H9 (cell line): ENCODE measurements at regions not wholly inside any gene's neighbourhood (a gene's known extent, or its start where the extent isn't known, plus 50 kb on each side); places are given as distances from the start of the nearest gene placed in this dataset.

Experiments used
- DNase-seq: peaks from one replicate; pipeline ENCODE4 v3.0.0-alpha.2; 2017
- H2AFZ ChIP-seq: one replicate; pipeline ENCODE4 v1.6.1; 2013; ENCODE audit warnings: mild to moderate bottlenecking, low read length, control low read depth, moderate library complexity
- H2AK5ac ChIP-seq: 2 replicates; pipeline ENCODE4 v1.6.1; 2013; ENCODE audit warnings: low read length, control low read depth, mixed read lengths; ENCODE audit not compliant: insufficient read length
- H2BK120ac ChIP-seq: one replicate; pipeline ENCODE4 v1.6.1; 2013; ENCODE audit warnings: low read depth, mild to moderate bottlenecking, low read length, control low read depth, inconsistent platforms; ENCODE audit not compliant: poor library complexity, severe bottlenecking
- H2BK12ac ChIP-seq: 2 replicates; pipeline ENCODE4 v1.6.1; 2013; ENCODE audit warnings: low read length, control low read depth, mixed read lengths, low read depth; ENCODE audit not compliant: insufficient read length
- H2BK15ac ChIP-seq: 2 replicates; pipeline ENCODE4 v1.6.1; 2013; ENCODE audit warnings: low read depth, low read length, control low read depth
- H2BK20ac ChIP-seq: one replicate; pipeline ENCODE4 v1.6.1; 2013; ENCODE audit warnings: low read depth, mild to moderate bottlenecking, low read length, control low read depth, inconsistent platforms; ENCODE audit not compliant: poor library complexity, severe bottlenecking
- H2BK5ac ChIP-seq: 2 replicates; pipeline ENCODE4 v1.6.1; 2013; ENCODE audit warnings: low read length, control low read depth, mixed read lengths; ENCODE audit not compliant: insufficient read length
- H3K14ac ChIP-seq: 2 replicates; pipeline ENCODE4 v1.6.1; 2013; ENCODE audit warnings: low read length, control low read depth; ENCODE audit not compliant: insufficient read depth
- H3K18ac ChIP-seq: 2 replicates; pipeline ENCODE4 v1.6.1; 2013; ENCODE audit warnings: low read depth, mild to moderate bottlenecking, mixed read lengths, low read length, control low read depth; ENCODE audit not compliant: insufficient read length
- H3K23ac ChIP-seq: 2 replicates; pipeline ENCODE4 v1.6.1; 2013; ENCODE audit warnings: low read length, control low read depth, mixed read lengths, low read depth; ENCODE audit not compliant: insufficient read length
- H3K23me2 ChIP-seq: 2 replicates; pipeline ENCODE4 v1.6.1; 2013; ENCODE audit warnings: low read depth, mild to moderate bottlenecking, mixed read lengths, low read length, control low read depth; ENCODE audit not compliant: insufficient read length, poor library complexity, severe bottlenecking
- H3K27ac ChIP-seq: 2 replicates; pipeline ENCODE4 v1.5.1; 2013; ENCODE audit warnings: low read length, control low read depth, mixed read lengths, low read depth; ENCODE audit not compliant: insufficient read length
- H3K27me3 ChIP-seq: 2 replicates; pipeline ENCODE4 v1.6.1; 2013; ENCODE audit warnings: low read length, control low read depth, inconsistent platforms; ENCODE audit not compliant: insufficient read depth
- H3K4ac ChIP-seq: 2 replicates; pipeline ENCODE4 v1.6.1; 2013; ENCODE audit warnings: low read depth, mild to moderate bottlenecking, control low read depth, inconsistent platforms, low read length, moderate library complexity
- H3K4me1 ChIP-seq: 2 replicates; pipeline ENCODE4 v1.6.1; 2013; ENCODE audit warnings: low read length, control low read depth, inconsistent platforms; ENCODE audit not compliant: insufficient read depth
- H3K4me2 ChIP-seq: 2 replicates; pipeline ENCODE4 v1.6.1; 2013; ENCODE audit warnings: low read length, control low read depth, mixed read lengths; ENCODE audit not compliant: insufficient read length, insufficient read depth
- H3K56ac ChIP-seq: 2 replicates; pipeline ENCODE4 v1.6.1; 2013; ENCODE audit warnings: low read depth, mild to moderate bottlenecking, mixed read lengths, low read length, control low read depth; ENCODE audit not compliant: insufficient read length
- H3K79me1 ChIP-seq: 2 replicates; pipeline ENCODE4 v1.6.1; 2013; ENCODE audit warnings: low read depth, mild to moderate bottlenecking, moderate library complexity, low read length, control low read depth, inconsistent platforms; ENCODE audit not compliant: insufficient read depth, poor library complexity, severe bottlenecking
- H3K79me2 ChIP-seq: 2 replicates; pipeline ENCODE4 v1.6.1; 2013; ENCODE audit warnings: low read length, control low read depth, inconsistent platforms; ENCODE audit not compliant: insufficient read depth
- H3K9ac ChIP-seq: 2 replicates; pipeline ENCODE4 v1.6.1; 2013; ENCODE audit warnings: low read length, control low read depth, mixed read lengths; ENCODE audit not compliant: insufficient read length; ENCODE audit errors: extremely low read depth
- H3K9me3 ChIP-seq: one replicate; pipeline ENCODE4 v1.6.1; 2013; ENCODE audit warnings: low read depth, low read length, inconsistent platforms; ENCODE audit not compliant: control insufficient read depth
- H3T11ph ChIP-seq: one replicate; pipeline ENCODE4 v1.6.1; 2013; ENCODE audit warnings: mild to moderate bottlenecking, low read length, control low read depth, inconsistent platforms
- H4K20me1 ChIP-seq: one replicate; pipeline ENCODE4 v1.6.1; 2013; ENCODE audit not compliant: control insufficient read depth, insufficient read length, insufficient read depth
- H4K5ac ChIP-seq: 2 replicates; pipeline ENCODE4 v1.6.1; 2013; ENCODE audit warnings: low read depth, mild to moderate bottlenecking, mixed read lengths, low read length, control low read depth; ENCODE audit not compliant: insufficient read length
- H4K8ac ChIP-seq: replicated peaks from 2 replicates; pipeline ENCODE4 v1.6.1; 2013; ENCODE audit warnings: low read length, control low read depth, mixed read lengths, low read depth; ENCODE audit not compliant: insufficient read length
- H4K91ac ChIP-seq: 2 replicates; pipeline ENCODE4 v1.6.1; 2013; ENCODE audit warnings: low read depth, mild to moderate bottlenecking, moderate library complexity, mixed read lengths, low read length, control low read depth; ENCODE audit not compliant: insufficient read length
- H3K27ac Mint-ChIP-seq, 3 experiments: 2 replicates in 2 of 3; 3 replicates in 1 of 3; pipeline ENCODE4 v1.8.0; 2020 to 2021; ENCODE audit warnings: mixed read lengths in 3 of 3, mild to moderate bottlenecking in 1 of 3, moderate library complexity in 1 of 3
- H3K27me3 Mint-ChIP-seq: 2 replicates; pipeline ENCODE4 v1.8.0; 2021; ENCODE audit warnings: low read depth, mild to moderate bottlenecking, moderate library complexity, mixed read lengths
- H3K36me3 Mint-ChIP-seq, 3 experiments: 2 replicates in 2 of 3; 3 replicates in 1 of 3; pipeline ENCODE4 v1.8.0; 2020 to 2021; ENCODE audit warnings: low read depth in 3 of 3, mixed read lengths in 3 of 3; ENCODE audit not compliant: insufficient read depth in 1 of 3
- H3K4me1 Mint-ChIP-seq, 2 experiments: 2 replicates each; pipeline ENCODE4 v1.8.0; 2020; ENCODE audit warnings: mixed read lengths in 2 of 2
- H3K4me3 Mint-ChIP-seq, 2 experiments: 2 replicates in 1 of 2; 3 replicates in 1 of 2; pipeline ENCODE4 v1.8.0; 2020 to 2021; ENCODE audit warnings: mild to moderate bottlenecking in 2 of 2, mixed read lengths in 2 of 2, moderate library complexity in 1 of 2
- H3K9me3 Mint-ChIP-seq, 2 experiments: 2 replicates in 1 of 2; 3 replicates in 1 of 2; pipeline ENCODE4 v1.8.0; 2020; ENCODE audit warnings: mild to moderate bottlenecking in 2 of 2, mixed read lengths in 2 of 2, moderate library complexity in 1 of 2
- WGBS: extraction: QIAGEN DNeasy Blood & Tissue Kit; methylation state at CpG from one replicate; pipeline ENCODE4 v1.1.7; 2013; ENCODE audit warnings: missing lambda C conversion rate, low lambda C conversion rate, mixed read lengths; ENCODE audit not compliant: insufficient read length; ENCODE audit errors: extremely low coverage; 5-methylcytosine and 5-hydroxymethylcytosine counted together
- TF ChIP-seq, protein P1 (sequence below): fragments of 200-600 bp; sonication (generic); conservative IDR thresholded peaks from 3 replicates; pipeline ENCODE4 v1.8.0; 2021; ENCODE audit warnings: antibody characterized with exemption, mild to moderate bottlenecking

DNA sequence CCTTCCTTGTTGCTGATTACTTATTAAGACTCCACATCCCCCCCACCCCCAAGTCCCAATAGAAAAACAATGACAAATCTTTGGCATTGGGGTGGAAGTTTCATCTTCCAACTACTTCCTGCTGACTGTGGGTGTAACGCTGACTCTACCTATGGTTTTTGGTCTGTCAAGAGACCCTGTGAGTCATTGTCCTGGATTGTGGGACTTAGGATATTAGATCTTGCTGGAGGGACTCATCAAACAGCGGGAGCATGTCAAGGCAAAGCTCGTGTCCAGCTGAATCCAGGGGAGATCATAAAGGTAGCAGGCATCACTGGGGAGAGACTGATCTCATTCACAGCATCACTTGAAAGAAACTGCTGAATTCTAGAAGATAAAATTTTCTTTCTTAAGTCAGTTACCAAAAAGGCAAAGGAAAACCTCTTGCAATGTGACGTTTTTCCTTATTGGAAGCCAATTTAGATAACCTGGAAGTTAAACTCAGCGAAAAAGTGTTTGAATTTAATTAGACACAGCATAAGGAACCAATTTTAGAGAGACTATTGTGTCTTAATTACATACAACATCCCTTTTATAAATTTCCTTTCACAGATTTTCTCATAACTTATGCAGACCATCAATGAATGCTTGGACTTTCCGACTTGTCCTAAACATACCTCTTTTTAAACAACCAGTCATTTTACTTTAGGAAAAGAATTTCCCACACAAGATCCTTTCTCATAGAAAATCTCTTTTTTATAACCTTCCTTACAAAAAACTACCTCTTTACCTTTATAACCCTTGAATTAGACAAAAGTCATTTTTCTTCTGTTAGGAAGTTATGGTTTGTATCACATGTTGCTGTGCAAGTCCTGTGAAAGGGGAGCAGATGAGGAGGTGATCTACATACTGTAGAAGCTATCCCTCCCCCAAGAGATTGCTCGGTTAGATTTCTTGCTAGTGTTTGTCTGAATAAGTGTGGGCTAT, 94.6 kb upstream of the SCAF11 start:
- Histone ChIP-seq H2BK15ac (no peak overlapping the region), H3T11ph (no peak overlapping the region), H4K20me1 (no peaks in the 10 kb centered on the region), H2BK5ac (no peak overlapping the region), H4K5ac (no peak overlapping the region), H3K79me2 (no peaks in the 10 kb centered on the region), H3K79me1 (no peaks in the 10 kb centered on the region), H3K23me2 (no peaks in the 10 kb centered on the region), H3K23ac (no peak overlapping the region), H3K56ac (no peak overlapping the region), H3K4me2 (no peak overlapping the region), H3K4ac (no peak overlapping the region), H2BK120ac (no peak overlapping the region), H2AFZ (no peak overlapping the region), H3K18ac (no peak overlapping the region), H2AK5ac (no peak overlapping the region), H3K27me3 (no peaks in the 10 kb centered on the region), H4K8ac (no peak overlapping the region), H2BK20ac (no peak overlapping the region), H2BK12ac (no peak overlapping the region), H3K9me3 (peaks cover 33% of the 10 kb centered on the region), H3K9ac (no peak overlapping the region), H3K27ac (no peak overlapping the region), H3K4me1 (no peaks in the 10 kb centered on the region), H4K91ac (no peak overlapping the region), H3K14ac (no peak overlapping the region)
- H3K9me3 Mint-ChIP-seq: peaks cover 64 to 71% of the 10 kb centered on the region in 2 experiments
- H3K36me3 Mint-ChIP-seq: peaks cover 10 to 42% (median 32%) of the 10 kb centered on the region in 3 experiments
- H3K27me3 Mint-ChIP-seq: peaks cover 4% of the 10 kb centered on the region; the same call in 1 of the 2 replicates
- no peak for DNase-seq
- no CpG with 5 or more reads among the region's 7 CpGs for WGBS
- no peak overlapping the region for H3K4me3 Mint-ChIP-seq
- H3K27ac Mint-ChIP-seq: no peak overlapping the region
- H3K4me1 Mint-ChIP-seq: no peaks in the 10 kb centered on the region
- TF ChIP-seq, protein P1, sequence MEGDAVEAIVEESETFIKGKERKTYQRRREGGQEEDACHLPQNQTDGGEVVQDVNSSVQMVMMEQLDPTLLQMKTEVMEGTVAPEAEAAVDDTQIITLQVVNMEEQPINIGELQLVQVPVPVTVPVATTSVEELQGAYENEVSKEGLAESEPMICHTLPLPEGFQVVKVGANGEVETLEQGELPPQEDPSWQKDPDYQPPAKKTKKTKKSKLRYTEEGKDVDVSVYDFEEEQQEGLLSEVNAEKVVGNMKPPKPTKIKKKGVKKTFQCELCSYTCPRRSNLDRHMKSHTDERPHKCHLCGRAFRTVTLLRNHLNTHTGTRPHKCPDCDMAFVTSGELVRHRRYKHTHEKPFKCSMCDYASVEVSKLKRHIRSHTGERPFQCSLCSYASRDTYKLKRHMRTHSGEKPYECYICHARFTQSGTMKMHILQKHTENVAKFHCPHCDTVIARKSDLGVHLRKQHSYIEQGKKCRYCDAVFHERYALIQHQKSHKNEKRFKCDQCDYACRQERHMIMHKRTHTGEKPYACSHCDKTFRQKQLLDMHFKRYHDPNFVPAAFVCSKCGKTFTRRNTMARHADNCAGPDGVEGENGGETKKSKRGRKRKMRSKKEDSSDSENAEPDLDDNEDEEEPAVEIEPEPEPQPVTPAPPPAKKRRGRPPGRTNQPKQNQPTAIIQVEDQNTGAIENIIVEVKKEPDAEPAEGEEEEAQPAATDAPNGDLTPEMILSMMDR: no peak
